ENCODE measurements at regions not wholly inside any gene's neighbourhood (a gene's known extent, or its start where the extent isn't known, plus 50 kb on each side); places are given as distances from the start of the nearest gene placed in this dataset.

GRCh38 chr4:136227315-136227714 lies 1305.0 kb downstream of the PCDH18 start:
- Histone ChIP-seq H3K27ac (ENCODE audit: low read length) (no peak overlapping the region), H3K9me3 (ENCODE audit: control insufficient read depth, low read depth, low read length) (no peaks in the 10 kb centered on the region), H3K27me3 (ENCODE audit: control insufficient read depth, insufficient read depth, low read length) (no peaks in the 10 kb centered on the region), H3K36me3 (ENCODE audit: control insufficient read depth, insufficient read depth, low read length) (no peaks in the 10 kb centered on the region), H3K4me1 (ENCODE audit: control insufficient read depth, insufficient read depth, low read length) (no peaks in the 10 kb centered on the region), H3K4me3 (ENCODE audit: low read length) (no peak overlapping the region)
- no peak for DNase-seq

DNA sequence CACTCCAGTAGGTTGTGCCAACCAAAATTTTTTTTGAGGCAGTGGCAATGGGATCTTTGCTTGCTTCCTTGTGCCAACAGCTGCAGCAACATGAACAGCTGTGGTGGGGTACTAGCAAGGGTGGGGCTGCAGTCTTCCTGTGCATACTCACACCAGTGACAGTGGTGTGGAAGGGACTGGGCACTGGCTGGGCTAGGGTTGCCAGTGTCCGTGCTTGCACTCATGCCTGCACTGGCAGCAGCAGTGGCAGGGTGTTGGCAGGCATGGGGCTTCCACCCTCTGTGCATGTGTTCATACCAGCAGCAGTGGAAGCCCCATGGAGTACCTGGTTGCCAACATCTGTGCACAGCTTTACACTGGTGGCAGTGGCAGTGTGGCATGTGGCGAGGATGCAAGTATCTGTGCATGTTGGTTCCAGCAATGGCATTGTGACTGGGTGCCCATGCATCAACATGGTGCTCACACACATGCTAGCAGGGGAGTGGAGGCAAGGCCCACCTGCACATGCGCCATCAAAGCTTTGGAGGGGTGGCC lies 1312.6 kb downstream of the PCDH18 start:
- H3K36me3 ChIP-seq (ENCODE audit: control insufficient read depth, insufficient read depth, low read length), result no peaks in the 10 kb centered on the region
- no peak overlapping the region for H3K4me3 ChIP-seq (ENCODE audit: low read length)
- no CpG with 5 or more reads among the region's 3 CpGs for WGBS (ENCODE audit: insufficient coverage, low lambda C conversion rate)
- no peak for DNase-seq
- H3K9me3 ChIP-seq (ENCODE audit: control insufficient read depth, low read depth, low read length), result no peaks in the 10 kb centered on the region
- H3K27ac ChIP-seq (ENCODE audit: low read length), result no peak overlapping the region
- no peaks in the 10 kb centered on the region for H3K4me1 ChIP-seq (ENCODE audit: control insufficient read depth, insufficient read depth, low read length)
- H3K27me3 ChIP-seq (ENCODE audit: control insufficient read depth, insufficient read depth, low read length), result no peaks in the 10 kb centered on the region

DNA sequence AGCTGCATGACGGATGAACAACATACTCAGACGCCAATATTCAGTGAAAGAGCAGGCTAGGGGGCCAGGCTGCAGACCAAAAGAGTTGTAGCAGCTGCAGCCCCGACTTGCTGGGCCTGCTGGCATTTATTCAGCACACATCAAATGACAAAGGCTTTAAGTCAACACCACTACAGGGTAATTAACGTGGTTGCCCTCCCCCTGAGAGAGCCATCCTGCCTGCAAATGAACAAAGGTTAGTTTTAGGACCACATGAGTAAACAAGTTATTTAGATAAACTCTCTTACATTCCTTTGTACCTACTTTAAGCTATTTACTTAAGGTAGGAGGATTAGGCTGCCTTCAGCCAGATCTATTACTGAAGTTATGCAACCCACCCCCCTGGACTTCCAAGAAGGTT lies 1329.1 kb downstream of the PCDH18 start:
- Histone ChIP-seq H3K9me3 (ENCODE audit: control insufficient read depth, low read depth, low read length) (no peaks in the 10 kb centered on the region), H3K4me1 (ENCODE audit: control insufficient read depth, insufficient read depth, low read length) (no peaks in the 10 kb centered on the region), H3K27ac (ENCODE audit: low read length) (no peak overlapping the region), H3K36me3 (ENCODE audit: control insufficient read depth, insufficient read depth, low read length) (no peaks in the 10 kb centered on the region), H3K4me3 (ENCODE audit: low read length) (no peak overlapping the region), H3K27me3 (ENCODE audit: control insufficient read depth, insufficient read depth, low read length) (no peaks in the 10 kb centered on the region)
- no CpG with 5 or more reads among the region's 4 CpGs for WGBS (ENCODE audit: insufficient coverage, low lambda C conversion rate)
- no peak for DNase-seq

- Histone ChIP-seq H3K27ac (ENCODE audit: low read length) (no peak overlapping the region), H3K4me3 (ENCODE audit: low read length) (no peak overlapping the region), H3K27me3 (ENCODE audit: control insufficient read depth, insufficient read depth, low read length) (no peaks in the 10 kb centered on the region), H3K36me3 (ENCODE audit: control insufficient read depth, insufficient read depth, low read length) (no peaks in the 10 kb centered on the region), H3K9me3 (ENCODE audit: control insufficient read depth, low read depth, low read length) (no peaks in the 10 kb centered on the region), H3K4me1 (ENCODE audit: control insufficient read depth, insufficient read depth, low read length) (no peaks in the 10 kb centered on the region)
- DNase-seq, result no peak
- no CpG with 5 or more reads among the region's 1 CpG for WGBS (ENCODE audit: insufficient coverage, low lambda C conversion rate)
These were observed 1333.9 kb downstream of the PCDH18 start for GRCh38 chr4:136198358-136198757.

DNA sequence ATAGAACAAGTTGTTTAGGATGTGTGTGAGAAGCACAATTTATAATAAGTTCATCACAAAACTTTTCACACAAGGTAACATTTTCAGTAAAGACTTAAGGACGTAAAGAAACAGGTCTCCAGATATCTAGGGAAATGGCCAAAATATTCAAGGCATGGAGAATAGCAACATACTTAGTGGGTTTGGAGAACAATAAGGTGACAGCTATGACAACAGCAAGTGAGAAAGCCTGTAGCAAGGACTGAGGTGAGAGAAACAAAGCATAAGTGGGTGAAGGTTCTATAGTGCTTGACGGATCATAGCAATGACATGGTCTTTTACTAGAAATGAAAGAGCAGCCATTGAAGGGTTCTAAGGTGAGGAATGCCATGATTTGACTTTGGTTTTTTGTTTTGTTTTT lies 1337.3 kb downstream of the PCDH18 start:
- Histone ChIP-seq H3K4me3 (ENCODE audit: low read length) (no peak overlapping the region), H3K36me3 (ENCODE audit: control insufficient read depth, insufficient read depth, low read length) (no peaks in the 10 kb centered on the region), H3K27ac (ENCODE audit: low read length) (no peak overlapping the region), H3K9me3 (ENCODE audit: control insufficient read depth, low read depth, low read length) (no peaks in the 10 kb centered on the region), H3K4me1 (ENCODE audit: control insufficient read depth, insufficient read depth, low read length) (no peaks in the 10 kb centered on the region), H3K27me3 (ENCODE audit: control insufficient read depth, insufficient read depth, low read length) (no peaks in the 10 kb centered on the region)
- no peak for DNase-seq
- 88% methylated on average over 1 of the region's 2 CpGs for WGBS (ENCODE audit: insufficient coverage, low lambda C conversion rate)

DNA sequence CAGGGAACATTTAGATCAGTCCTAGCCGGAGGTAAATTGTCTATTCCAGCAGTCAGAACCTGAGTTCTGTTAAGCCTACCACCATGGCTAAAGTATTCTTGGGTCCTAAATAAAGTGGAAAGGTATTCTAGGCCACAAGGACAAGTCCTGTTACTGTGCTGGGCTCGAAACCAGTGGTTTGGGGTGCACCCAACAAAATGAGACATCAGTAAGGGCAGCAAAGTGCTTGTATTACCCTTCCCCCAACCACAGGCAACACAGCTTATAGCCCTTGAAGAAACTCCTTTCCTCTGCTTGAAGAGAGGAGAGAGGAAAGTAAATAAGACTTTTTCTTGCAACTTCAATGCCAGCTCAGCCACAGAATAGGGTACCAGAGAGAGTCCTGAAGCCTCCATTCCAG lies 1345.6 kb downstream of the PCDH18 start:
- WGBS (ENCODE audit: insufficient coverage, low lambda C conversion rate), result no CpG with 5 or more reads among the region's 2 CpGs

GRCh38 chr4:136183513-136183912 lies 1348.8 kb downstream of the PCDH18 start:
- WGBS (ENCODE audit: insufficient coverage, low lambda C conversion rate), result no CpG with 5 or more reads among the region's 4 CpGs
- H3K9me3 ChIP-seq (ENCODE audit: control insufficient read depth, low read depth, low read length), result peaks cover 3% of the 10 kb centered on the region

More for the DNA sequence above, 1345.6 kb downstream of the PCDH18 start:
- H3K27me3 ChIP-seq (ENCODE audit: control insufficient read depth, insufficient read depth, low read length), result no peaks in the 10 kb centered on the region
- H3K27ac ChIP-seq (ENCODE audit: low read length), result no peak overlapping the region
- no peak overlapping the region for H3K4me3 ChIP-seq (ENCODE audit: low read length)
- H3K36me3 ChIP-seq (ENCODE audit: control insufficient read depth, insufficient read depth, low read length), result no peaks in the 10 kb centered on the region
- DNase-seq, result no peak
- no peaks in the 10 kb centered on the region for H3K4me1 ChIP-seq (ENCODE audit: control insufficient read depth, insufficient read depth, low read length)
- no peaks in the 10 kb centered on the region for H3K9me3 ChIP-seq (ENCODE audit: control insufficient read depth, low read depth, low read length)

DNA sequence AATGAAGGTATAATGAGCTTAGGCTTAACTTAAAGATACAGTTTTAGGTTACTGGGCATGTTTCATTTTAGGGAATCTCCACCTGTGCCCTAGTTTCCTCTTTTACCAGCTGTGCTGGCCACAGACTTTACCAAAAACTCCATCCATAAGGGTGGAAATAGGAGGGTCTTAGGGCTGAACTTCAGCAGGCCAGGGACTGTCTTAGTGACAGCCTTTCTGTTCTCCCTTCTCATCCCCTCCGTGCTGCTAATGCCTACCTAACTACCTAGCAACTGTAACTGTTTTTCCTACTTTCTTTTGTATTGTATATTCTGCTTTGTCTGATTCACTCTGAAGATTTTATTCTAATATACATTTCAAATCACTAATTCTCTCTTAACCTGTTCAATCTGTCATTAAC lies 1375.3 kb downstream of the PCDH18 start:
- Histone ChIP-seq H3K4me3 (ENCODE audit: low read length) (no peak overlapping the region), H3K27me3 (ENCODE audit: control insufficient read depth, insufficient read depth, low read length) (no peaks in the 10 kb centered on the region), H3K36me3 (ENCODE audit: control insufficient read depth, insufficient read depth, low read length) (no peaks in the 10 kb centered on the region), H3K9me3 (ENCODE audit: control insufficient read depth, low read depth, low read length) (peaks cover 3% of the 10 kb centered on the region), H3K27ac (ENCODE audit: low read length) (no peak overlapping the region), H3K4me1 (ENCODE audit: control insufficient read depth, insufficient read depth, low read length) (no peaks in the 10 kb centered on the region)
- DNase-seq, result no peak
- WGBS (ENCODE audit: insufficient coverage, low lambda C conversion rate), result no CpG with 5 or more reads among the region's 1 CpG

More at GRCh38 chr4:136183513-136183912, 1348.8 kb downstream of the PCDH18 start:
- Histone ChIP-seq H3K27me3 (ENCODE audit: control insufficient read depth, insufficient read depth, low read length) (no peaks in the 10 kb centered on the region), H3K4me1 (ENCODE audit: control insufficient read depth, insufficient read depth, low read length) (no peaks in the 10 kb centered on the region), H3K4me3 (ENCODE audit: low read length) (no peak overlapping the region), H3K27ac (ENCODE audit: low read length) (no peak overlapping the region), H3K36me3 (ENCODE audit: control insufficient read depth, insufficient read depth, low read length) (no peaks in the 10 kb centered on the region)
- no peak for DNase-seq

GRCh38 chr4:136150046-136150445 lies 1382.2 kb downstream of the PCDH18 start:
- Histone ChIP-seq H3K4me1 (ENCODE audit: control insufficient read depth, insufficient read depth, low read length) (no peaks in the 10 kb centered on the region), H3K27ac (ENCODE audit: low read length) (no peak overlapping the region), H3K27me3 (ENCODE audit: control insufficient read depth, insufficient read depth, low read length) (no peaks in the 10 kb centered on the region), H3K36me3 (ENCODE audit: control insufficient read depth, insufficient read depth, low read length) (no peaks in the 10 kb centered on the region), H3K4me3 (ENCODE audit: low read length) (no peak overlapping the region), H3K9me3 (ENCODE audit: control insufficient read depth, low read depth, low read length) (peaks cover 5% of the 10 kb centered on the region)
- WGBS (ENCODE audit: insufficient coverage, low lambda C conversion rate), result 80% methylated on average over 1 of the region's 6 CpGs
- DNase-seq, result no peak

DNA sequence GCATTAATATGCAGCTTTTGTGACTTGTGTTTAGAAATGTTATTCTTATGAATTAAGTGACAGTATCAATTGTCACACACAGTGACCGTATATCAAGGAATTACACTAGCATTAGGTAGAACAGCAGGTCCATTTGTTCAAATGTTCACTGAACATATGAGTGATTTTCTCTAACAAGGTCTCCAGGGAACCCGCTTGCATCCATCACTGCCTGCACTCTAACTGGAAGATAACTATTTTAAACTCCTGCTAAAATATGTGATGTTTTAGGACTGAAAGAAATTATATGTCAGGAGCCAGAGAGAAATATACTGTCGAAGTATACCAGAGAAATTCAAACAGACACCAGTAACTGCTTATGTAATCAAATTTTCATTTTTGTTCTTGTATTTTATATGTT lies 1395.7 kb downstream of the PCDH18 start:
- H3K36me3 ChIP-seq (ENCODE audit: control insufficient read depth, insufficient read depth, low read length), result no peaks in the 10 kb centered on the region
- no CpG with 5 or more reads among the region's 3 CpGs for WGBS (ENCODE audit: insufficient coverage, low lambda C conversion rate)
- no peak overlapping the region for H3K4me3 ChIP-seq (ENCODE audit: low read length)
- H3K9me3 ChIP-seq (ENCODE audit: control insufficient read depth, low read depth, low read length), result no peaks in the 10 kb centered on the region
- H3K4me1 ChIP-seq (ENCODE audit: control insufficient read depth, insufficient read depth, low read length), result no peaks in the 10 kb centered on the region
- H3K27me3 ChIP-seq (ENCODE audit: control insufficient read depth, insufficient read depth, low read length), result no peaks in the 10 kb centered on the region
- H3K27ac ChIP-seq (ENCODE audit: low read length), result no peak overlapping the region
- DNase-seq, result no peak

DNA sequence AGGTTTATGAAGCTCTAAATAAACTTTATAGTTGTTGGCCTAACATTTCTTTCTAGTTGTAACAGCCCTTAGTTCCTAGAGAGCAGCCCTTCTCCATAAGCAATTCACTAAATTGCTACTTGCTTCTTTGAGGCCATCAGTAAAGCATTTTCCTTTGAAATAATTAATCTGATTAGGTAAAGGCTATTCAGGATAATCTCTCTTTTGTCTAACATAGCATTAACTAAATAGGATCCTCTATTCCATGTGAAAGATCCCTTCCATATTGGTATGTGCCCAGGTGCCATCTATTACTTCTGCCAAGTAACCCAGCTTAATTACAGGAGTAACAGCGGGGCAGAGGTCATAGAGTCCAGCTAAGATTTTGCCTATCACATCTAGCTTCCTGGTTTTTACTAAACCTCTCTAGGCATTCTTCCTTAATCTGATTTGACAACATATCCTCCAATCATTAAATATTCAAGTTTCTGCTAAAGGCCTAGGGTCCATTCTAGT lies 1408.0 kb downstream of the PCDH18 start:
- no CpG with 5 or more reads among the region's 1 CpG for WGBS (ENCODE audit: insufficient coverage, low lambda C conversion rate)
- no peaks in the 10 kb centered on the region for H3K36me3 ChIP-seq (ENCODE audit: control insufficient read depth, insufficient read depth, low read length)
- H3K4me3 ChIP-seq (ENCODE audit: low read length), result no peak overlapping the region
- H3K27me3 ChIP-seq (ENCODE audit: control insufficient read depth, insufficient read depth, low read length), result no peaks in the 10 kb centered on the region
- H3K9me3 ChIP-seq (ENCODE audit: control insufficient read depth, low read depth, low read length), result no peaks in the 10 kb centered on the region
- DNase-seq, result no peak
- no peak overlapping the region for H3K27ac ChIP-seq (ENCODE audit: low read length)
- H3K4me1 ChIP-seq (ENCODE audit: control insufficient read depth, insufficient read depth, low read length), result no peaks in the 10 kb centered on the region
